NCI-H2196 treated with DMSO at 0.1 percent for 48 hours (cell line): ENCODE measurements at regions not wholly inside any gene's neighbourhood (a gene's known extent, or its start where the extent isn't known, plus 50 kb on each side); places are given as distances from the start of the nearest gene placed in this dataset.
"Not testable (repeated sequence)": the region's sequence is repeated elsewhere in the genome, so short reads cannot be mapped to it uniquely, and the experiment has no call there.

Experiments used
- DNase-seq: peaks from one replicate; lab custom pipeline; 2025; ENCODE audit not compliant: unreplicated experiment; lab: John Stamatoyannopoulos, UW

DNA sequence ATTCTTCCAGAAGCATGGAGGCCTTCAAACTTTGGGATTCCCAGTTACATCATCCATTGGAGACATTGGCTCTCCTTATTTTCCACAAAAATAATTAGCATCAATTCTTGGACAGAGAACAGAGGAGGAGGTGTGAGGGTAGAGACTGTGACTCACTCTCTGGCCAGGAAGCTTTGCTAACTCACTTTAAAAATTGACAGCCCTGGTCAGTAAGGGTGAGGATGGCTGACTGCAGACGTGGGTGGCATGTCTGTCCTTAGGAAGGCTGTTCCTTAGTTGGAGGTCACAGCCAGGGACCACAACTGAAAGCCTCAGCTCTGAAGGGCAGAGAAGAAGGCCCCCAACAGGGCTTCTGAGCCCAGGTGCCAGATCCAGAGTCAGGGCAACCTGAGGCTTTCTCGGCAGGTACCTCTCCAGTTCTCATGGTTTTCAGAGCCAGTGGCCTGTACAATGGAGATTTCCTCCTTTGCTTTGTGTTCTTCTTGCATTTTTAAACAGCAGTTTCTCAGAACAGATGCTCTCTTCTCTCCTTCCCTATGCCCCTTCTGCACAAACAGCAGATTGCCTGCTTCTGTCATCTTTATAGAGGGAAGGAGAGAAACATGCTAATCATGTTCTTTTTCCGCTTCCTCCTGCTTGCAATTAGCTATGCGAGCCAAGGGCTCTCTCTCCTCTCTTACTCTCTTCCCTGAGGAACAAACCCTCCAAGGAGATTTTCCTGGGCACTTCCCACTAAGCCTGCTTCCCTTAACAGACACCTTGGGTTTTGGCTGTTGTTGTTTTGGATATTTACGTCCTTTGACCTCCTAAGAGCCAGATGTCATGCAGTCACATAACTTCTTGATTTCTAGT, 92.5 kb upstream of the ZNF366 start:
- DNase-seq, result no peak

DNA sequence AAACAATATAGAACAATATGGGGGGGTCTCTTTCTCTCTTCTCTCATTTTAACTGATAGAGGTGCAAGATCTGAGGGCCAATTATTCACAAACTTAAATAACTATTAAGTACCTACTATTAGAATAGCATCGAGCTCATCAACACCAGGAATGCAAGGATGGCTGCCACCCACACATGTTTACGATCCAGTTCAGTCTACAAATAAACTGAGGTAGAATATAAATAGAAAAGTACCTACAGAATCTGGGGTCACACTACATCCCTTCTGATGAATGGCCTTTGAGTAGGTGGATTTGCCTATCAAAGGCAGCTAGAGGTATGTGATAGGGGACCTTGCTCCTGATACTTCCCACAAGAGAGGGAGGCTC, 91.8 kb upstream of the ZNF366 start:
- no peak for DNase-seq

DNA sequence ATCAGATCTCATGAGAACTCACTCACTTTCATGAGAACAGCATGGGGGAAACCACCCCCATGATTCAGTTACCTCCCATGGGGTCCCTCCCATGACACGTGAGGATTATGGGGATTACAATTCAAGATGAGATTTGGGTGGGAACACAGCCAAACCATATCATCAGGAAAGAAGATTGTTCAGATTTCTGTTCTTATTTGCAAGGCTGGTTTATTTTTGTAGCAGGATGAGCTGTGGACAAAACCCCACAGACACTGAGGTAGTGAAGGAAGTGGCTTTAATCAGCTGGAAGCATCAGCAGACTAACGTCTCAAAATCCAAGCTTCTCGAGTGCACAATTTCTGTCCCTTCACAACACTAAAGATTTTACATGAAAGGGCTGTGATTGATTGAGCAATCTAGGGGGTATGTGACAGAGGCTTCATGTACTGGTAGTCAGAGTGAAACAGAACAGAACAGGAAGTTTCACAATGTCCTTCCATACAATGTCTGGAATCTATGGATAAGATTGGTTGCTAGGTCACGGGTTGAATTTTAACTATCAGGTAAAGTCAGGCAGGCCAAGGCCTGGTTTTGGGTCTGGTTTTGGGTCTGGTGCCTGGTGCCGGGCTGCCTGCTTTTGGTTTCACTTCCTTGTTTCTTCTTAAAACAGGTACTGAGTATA, 91.3 kb upstream of the ZNF366 start:
- DNase-seq, result no peak

DNA sequence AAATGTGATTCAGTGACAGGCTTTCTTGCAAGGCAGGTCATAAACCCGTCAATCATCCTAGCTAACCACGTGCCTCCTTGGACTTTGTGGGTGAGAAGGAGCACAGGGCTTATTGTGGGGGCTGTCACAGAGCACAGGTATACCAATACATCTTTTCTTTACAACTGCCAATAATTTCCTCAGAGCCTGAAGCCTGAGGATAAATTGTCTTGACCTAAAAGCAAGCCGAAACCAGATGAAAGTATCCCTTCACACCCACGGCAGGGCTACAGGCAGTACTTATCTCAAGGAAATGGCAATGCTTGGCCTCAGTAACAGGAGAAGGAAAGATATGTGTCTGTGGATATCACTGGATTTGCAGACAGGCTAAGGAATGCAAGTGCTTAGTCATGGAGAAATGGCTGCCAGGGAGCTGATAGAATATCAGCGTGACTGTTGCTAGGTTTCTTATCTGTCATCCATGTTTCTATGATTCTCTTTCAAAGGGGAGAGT, 90.3 kb upstream of the ZNF366 start:
- DNase-seq, result no peak

DNA sequence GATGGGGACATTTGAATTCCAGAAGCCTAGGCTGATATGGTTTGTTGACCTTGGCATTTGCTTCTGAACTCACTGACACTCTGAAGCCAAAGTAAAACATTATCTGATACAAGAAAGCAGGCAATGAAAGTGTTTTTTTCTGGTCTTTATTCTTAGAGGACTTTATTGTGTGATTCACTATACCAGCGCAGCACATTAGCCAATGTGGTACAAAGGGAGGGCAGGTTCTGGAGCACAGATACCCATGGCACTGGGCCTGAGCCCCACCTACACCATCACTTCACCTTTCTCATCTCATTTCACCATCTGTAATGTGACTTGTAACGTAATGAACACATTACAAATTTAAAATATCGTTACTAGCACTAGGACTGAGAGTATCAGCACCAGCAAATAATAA, 89.7 kb upstream of the ZNF366 start:
- DNase-seq, result no peak

DNA sequence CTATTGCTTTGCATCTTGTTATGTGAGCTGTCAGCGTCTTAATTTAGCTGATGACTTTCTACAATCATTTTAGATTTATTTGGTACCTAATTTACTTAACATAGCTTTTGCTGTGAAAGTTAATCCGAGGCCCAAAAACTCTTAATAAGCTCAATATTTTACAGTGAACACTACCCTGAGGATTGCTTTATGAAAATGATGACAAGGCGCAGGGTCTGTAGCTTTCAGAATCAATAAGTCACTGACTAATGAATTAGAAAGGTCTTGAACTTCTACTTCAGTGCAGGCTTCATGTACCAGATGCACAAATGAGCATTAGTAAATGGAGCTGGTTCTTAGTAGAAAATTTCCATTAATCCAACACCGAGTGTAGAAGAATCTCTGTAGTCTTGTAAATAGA, 81.4 kb upstream of the ZNF366 start:
- no peak for DNase-seq

DNA sequence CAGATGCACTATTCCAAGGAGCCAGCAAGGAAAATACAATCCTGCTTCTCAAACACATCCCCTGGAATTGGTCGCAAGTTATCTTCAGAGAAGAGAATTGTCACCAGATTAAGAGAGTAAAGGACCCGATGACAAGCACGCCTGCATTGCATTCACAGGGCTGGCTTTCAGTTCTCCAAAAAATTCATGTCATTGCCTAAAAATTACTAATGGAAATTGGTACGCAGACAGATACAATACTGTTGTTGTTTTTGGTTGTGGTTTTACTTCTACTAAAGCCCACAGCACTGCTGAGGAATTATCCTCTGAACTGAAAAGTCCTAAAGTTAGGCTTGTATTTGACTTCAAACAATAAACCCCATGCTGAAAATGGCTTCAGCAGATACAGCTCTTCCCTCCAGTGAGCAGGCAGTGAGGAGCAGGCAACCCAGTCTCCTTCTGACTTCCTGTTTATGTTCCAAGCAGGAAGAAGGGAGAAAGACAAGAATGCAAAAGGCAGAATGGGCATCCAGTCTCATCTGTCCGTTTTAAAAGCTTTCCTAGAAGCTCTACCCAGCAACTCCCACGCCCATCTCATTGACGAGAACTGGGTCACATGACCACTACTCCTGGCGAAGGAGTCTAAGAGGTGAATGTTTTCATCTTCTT, 80.6 kb upstream of the ZNF366 start:
- DNase-seq, result no peak

DNA sequence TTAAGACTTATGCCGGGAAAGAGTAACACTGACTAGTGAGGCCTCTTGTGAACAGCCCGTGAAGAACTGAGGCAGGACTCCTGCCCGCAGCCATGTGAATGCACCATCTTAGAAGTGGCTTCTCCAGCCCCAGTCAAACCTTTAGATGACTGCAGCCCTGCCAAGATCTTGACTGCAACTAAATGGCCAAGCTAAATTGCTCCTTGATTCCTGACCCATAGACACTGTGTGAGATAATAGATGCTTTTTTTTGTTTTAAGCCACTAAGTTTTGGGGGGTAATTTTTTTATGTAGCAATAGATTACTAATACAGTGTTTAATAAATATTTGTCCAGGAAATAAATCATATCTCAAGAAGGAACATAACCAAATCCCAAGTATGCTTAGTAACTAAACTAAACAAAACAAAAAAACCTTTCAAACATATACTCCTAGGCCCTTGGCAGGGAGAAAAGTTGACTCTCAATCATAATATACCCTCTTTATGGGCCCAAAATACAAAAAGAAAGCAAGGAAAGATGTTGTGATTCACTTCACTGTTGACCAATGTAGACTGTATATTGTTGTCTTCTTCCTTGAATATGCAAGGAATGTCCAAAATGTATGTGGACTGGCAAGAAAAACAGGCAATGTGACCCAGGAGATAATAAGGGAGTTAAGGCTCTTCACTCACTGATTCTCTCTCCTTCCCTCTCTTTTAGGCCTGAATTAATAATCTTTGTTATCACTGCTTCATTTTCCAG, 79.7 kb upstream of the ZNF366 start:
- DNase-seq, result no peak

DNA sequence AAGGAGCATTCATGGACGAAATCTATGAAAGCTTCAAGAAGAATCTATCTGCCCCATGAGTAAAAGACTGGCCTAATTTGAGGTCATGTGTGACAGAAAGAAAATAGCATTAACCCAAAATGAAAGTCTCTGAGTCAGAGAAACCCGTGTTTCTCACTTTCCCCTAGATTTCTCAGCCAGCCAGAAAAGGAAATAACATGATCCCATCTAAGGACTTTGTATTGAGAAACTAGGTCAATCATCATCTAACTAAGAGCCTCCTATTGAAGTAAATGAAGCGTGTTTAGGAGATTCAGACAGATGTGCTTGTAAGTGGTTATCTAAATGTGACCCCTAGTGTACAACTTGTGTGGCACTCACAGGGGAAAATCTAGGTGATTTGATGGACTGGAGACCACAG, 77.3 kb upstream of the ZNF366 start:
- no peak for DNase-seq

DNA sequence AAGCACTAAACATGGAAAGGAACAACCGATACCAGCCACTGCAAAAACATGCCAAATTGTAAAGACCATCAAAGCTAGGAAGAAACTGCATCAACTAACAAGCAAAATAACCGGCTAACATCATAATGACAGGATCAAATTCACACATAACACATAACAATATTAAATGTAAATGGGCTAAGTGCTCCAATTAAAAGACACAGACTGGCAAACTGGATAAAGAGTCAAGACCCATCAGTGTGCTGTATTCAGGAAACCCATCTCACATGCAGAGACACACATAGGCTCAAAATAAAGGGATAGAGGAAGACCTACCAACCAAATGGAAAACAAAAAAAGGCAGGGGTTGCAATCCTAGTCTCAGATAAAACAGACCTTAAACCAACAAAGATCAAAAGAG, 72.1 kb upstream of the ZNF366 start:
- DNase-seq, result not testable (repeated sequence)

DNA sequence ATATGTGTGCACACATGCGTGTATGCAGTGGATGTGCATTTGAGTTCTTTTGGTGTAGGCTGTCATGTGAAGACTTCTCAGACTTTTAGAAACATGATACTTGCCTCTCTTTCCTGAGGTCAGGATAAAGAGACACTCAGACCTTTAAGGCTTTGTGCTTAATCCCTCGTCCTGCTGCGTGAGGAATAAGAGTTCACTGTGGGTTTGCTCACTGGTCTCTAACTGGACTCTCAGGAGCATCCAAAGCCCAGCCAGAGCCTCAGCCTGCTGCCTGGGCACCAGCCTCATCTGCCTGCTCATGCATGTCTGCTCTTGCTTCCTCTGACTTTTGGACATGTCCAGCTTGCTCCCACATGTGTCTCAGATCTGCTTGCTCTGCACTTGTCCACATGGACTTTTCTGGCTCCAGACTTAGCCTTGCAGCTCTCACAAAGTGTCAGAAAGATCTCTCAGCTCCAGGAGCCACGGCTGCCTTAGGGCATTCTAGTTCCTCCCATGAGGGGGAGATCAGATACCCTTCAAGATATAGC, 65.1 kb upstream of the ZNF366 start:
- DNase-seq, result no peak

DNA sequence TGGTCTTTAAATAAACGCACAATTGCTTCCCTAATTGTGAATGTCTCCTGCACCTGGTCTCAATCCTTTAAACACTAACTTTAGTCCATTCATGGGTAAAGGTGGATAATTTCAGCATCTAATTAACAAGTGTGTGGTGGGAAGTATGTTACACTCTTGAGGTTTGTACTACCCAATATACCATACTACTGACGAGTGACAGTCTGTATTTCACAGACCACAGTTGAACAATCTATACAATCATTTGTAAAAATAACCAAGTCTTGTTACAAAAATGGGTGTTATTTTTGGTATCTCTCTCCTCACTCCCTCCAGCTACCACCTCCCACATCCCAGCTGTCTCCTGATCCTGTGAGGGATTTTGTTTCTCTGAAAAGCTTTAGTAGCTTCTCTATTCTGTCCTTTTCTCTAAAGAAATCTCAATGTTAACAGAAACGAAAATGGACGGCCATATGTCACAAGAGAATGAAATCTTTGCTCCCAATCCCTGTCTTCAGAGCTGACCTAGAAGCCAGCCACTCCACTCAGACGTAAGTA, 62.3 kb upstream of the ZNF366 start:
- no peak for DNase-seq

DNA sequence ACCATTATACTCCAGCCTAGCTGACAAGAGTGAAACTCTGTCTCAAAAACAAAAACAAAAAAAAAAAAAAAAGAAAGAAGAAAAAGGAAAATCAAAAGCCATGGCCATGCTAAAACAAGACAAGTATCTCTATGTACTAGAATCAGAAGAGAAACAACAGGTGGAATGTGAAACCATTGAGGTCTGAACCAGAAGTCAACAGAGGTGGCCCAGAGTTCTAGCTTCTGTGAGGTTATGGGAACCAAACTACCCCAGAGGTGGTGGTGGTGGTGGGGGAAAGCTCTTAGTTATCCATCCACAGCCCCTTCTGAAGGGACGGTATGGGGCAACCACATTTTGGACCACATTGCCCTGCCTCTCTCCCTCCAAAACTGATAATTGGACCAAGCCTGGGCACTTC, 59.5 kb upstream of the ZNF366 start:
- no peak for DNase-seq

DNA sequence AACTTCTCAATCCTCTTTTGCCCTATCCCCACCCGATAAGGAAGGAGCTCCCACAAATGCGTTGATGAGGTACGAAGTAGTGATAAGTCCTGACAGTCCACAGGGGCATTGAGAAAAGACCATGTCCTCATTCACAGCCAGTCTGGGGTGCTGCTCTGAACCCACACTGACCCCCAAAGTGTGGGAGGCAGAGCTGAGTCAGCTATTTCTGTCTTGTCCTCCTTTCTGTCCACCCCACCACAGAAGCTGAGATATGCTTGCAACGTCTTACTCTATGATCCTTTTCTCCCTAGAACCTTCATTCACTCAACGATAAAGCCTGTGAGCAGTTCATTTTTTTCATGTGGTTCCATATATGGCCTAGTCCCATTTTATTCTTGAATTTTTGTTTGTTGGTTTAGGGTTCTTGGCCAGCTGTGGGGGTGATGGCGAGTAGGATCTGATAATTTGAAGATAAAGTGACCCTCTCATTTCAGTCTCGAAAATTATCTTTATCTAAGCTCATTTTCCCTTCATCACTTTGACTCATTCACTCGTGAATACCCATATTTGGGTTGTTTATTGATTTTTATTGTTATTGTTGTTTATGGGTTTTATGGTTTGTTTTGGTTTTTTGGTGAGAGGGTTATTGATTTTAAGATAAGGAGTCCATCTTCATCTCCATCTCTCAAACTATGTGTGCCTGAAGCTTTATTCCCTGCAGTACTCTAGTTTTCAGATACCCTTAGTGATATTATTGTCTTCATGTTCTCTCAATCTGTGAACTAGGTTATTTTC, 58.5 kb upstream of the ZNF366 start:
- no peak for DNase-seq

DNA sequence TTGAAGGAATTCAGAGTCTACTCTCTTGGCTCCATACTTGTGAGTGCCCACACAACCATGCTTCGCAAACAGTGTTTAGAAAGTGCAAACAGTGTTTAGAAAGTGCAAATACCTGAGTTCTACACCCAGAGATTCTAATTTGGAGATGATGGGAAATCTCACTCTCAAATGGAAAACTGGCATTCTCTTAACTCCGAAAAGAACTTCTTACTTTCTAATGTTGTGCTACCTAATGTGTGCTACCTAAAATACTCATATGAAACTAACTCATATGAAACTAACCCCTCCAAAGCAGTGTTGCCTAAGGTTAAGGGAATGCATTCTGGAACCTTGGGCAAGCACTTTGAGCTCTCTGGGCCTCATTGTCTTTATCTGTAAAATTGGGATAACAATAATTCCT, 55.5 kb upstream of the ZNF366 start:
- DNase-seq, result no peak

DNA sequence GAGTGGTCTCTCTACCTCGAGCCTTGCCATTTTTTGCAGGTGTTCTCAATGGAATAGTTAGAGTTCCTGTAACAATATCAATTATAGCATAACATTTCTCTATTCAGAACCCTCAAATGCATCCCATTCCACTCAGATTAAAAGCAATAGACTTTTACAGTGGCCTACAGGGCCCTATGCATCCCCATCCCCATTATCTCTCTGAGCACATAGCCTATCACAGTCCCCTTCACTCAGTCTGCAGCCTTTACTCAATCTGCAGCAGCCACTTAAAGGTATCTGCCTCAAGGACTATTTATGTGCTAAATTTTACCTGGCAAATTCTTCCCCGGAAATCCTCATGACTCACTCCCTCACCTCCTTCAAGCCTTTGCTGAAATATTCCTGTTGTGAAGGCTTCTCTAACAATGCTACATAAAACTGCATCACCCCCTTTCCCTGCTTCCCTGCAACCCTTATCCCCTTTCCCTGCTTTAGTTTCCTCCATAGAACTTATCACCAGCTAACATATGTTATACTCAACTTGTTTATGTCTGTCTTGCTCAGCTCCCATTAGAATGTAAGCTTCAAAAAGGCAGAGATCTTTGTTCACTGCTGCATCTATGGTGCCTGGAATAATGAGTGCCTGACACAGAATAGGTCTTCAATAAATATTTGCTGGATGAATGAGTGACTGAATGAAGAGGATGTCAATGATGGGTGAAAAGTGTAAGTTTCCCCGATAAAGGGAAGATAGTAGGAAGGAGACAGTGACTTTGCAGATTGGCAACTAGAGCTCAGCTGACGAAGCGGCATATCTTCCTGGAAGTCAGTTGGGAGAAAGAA, 54.1 kb upstream of the ZNF366 start:
- DNase-seq, result no peak

DNA sequence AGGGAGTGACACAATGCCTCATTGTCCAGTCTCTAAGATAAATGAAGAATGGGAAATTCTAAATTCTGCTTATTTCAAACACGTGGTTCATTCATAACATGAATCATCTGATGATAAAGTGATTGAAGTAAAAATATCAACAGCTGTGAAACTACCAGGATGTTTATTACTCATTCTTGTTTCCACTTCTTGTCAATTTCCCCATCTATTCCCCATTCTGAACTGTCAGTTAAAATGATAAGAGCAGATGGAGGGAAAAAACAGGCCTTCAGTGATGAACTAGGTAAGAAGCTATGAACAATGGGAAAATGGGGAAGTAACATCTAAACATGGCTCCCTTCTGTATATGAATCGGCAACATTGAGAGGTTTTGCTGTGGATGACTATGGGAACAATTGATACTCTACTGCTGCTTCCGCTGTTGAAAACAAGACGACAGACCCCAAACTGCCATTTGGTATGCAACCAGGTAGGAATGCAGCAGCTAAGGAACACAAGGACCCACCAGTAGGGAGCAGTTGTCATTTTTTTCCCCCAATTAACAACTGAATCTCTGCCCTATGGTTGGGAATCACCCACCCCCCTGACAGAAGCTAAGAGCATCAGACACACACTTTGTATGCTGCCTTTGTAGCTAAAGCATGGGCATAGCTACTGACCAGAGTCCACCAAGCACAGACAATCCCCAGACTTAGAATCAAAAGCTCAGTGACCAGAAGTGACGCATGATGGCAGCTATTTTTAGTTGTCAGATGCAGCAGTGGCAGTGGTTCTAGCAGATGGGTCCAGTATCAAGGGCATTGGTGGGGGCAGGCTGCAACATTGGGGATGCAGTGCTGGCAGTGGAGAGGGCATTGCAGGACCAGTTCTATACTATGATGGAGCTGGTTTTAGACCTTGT, 52.9 kb upstream of the ZNF366 start:
- DNase-seq, result no peak

DNA sequence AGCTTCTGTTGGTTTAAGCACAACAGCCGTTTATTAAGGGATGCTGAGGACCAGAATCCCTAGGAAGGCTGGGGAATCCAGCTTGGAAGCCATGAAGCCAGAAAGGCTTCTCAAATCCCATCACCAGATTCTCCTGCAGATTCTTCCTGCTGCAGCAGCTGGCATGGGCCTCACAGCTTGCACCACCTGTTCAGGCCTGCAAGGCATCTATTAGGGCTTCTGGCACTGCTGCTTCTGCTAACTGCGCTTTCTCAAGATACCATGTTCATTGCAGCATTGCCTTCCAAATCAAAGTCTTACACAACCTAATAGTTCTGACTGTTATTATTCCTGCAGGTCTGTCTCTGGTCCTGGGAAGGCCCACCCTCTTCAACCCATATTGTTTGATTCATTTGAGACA, 51.2 kb upstream of the ZNF366 start:
- DNase-seq, result no peak
